H1 (cell line): ENCODE measurements at regions not wholly inside any gene's neighbourhood (a gene's known extent, or its start where the extent isn't known, plus 50 kb on each side); places are given as distances from the start of the nearest gene placed in this dataset.

ENCODE experiments used
- CTCF ChIA-PET: fragments of 300-600 bp; sonication (Branson Sonifier 250); formaldehyde crosslinking; loops from one replicate; lab custom pipeline; 2021; ENCODE audit not compliant: partially characterized antibody; lab: Charles Lee
- POLR2A ChIA-PET: fragments of 300-600 bp; sonication (Branson Sonifier 250); formaldehyde crosslinking; loops from one replicate; lab custom pipeline; 2021; ENCODE audit warnings: inconsistent platforms; ENCODE audit not compliant: partially characterized antibody; lab: Charles Lee
- DNase-seq, 2 experiments: peaks; one replicate each; pipeline versions ENCODE4 v3.0.0 to v3.0.0-alpha.2; 2010 to 2022; ENCODE audit warnings: low spot score in 2 of 2, low read depth in 1 of 2, mixed read lengths in 1 of 2
- FAIRE-seq: peaks from 2 replicates; lab custom pipeline; 2011; peaks lifted over from hg19 to GRCh38; lab: Jason Lieb, UNC
- H2AFZ ChIP-seq: 2 replicates; pipeline ENCODE4 v1.8.1; 2012; ENCODE audit warnings: low read length, inconsistent platforms
- H2AK5ac ChIP-seq: 2 replicates; pipeline ENCODE4 v1.6.1; 2013; ENCODE audit warnings: low read depth, low read length
- H2BK120ac ChIP-seq: replicated peaks from 2 replicates; pipeline ENCODE3; 2013; ENCODE audit warnings: low read depth, low read length, inconsistent platforms
- H2BK12ac ChIP-seq: 2 replicates; pipeline ENCODE4 v1.6.1; 2013; ENCODE audit warnings: low read depth, low read length
- H2BK15ac ChIP-seq: 2 replicates; pipeline ENCODE4 v1.6.1; 2013; ENCODE audit warnings: low read length
- H2BK20ac ChIP-seq: 2 replicates; pipeline ENCODE4 v1.6.1; 2013; ENCODE audit warnings: low read length
- H2BK5ac ChIP-seq: 2 replicates; pipeline ENCODE4 v1.6.1; 2013; ENCODE audit warnings: low read depth, low read length
- H3K14ac ChIP-seq: 2 replicates; pipeline ENCODE4 v1.6.1; 2013; ENCODE audit warnings: inconsistent platforms; ENCODE audit not compliant: insufficient read length
- H3K18ac ChIP-seq: 2 replicates; pipeline ENCODE4 v1.6.1; 2013; ENCODE audit warnings: low read length; ENCODE audit errors: extremely low read depth
- H3K23ac ChIP-seq: 2 replicates; pipeline ENCODE4 v1.6.1; 2013; ENCODE audit warnings: inconsistent platforms; ENCODE audit not compliant: insufficient read length
- H3K23me2 ChIP-seq: 2 replicates; pipeline ENCODE4 v1.6.1; 2013; ENCODE audit warnings: low read depth, low read length
- H3K27ac ChIP-seq: 2 replicates; pipeline ENCODE4 v1.6.1; 2011; ENCODE audit warnings: low read depth, low read length, inconsistent platforms
- H3K27me3 ChIP-seq, 4 experiments: replicated peaks in 1 of 4; 1 replicate in 1 of 4; 2 replicates in 3 of 4; pipeline versions ENCODE4 v1.6.1 to v1.8.1; 2011 to 2013; ENCODE audit warnings: low read length in 3 of 4, mild to moderate bottlenecking in 3 of 4, inconsistent platforms in 2 of 4, mixed read lengths in 2 of 4, moderate library complexity in 1 of 4; ENCODE audit not compliant: control insufficient read depth in 3 of 4, insufficient read depth in 3 of 4; ENCODE audit errors: extremely low read depth in 1 of 4
- H3K36me3 ChIP-seq, 4 experiments: 2 replicates each; pipeline versions ENCODE4 v1.6.1 to v1.8.1; 2011 to 2013; ENCODE audit warnings: mild to moderate bottlenecking in 4 of 4, low read length in 3 of 4, moderate library complexity in 2 of 4, control low read depth in 1 of 4, inconsistent platforms in 1 of 4; ENCODE audit not compliant: insufficient read depth in 4 of 4, control insufficient read depth in 2 of 4
- H3K4ac ChIP-seq: replicated peaks from 2 replicates; pipeline ENCODE3; 2013; ENCODE audit warnings: low read length, low read depth, mixed read lengths, inconsistent platforms; ENCODE audit not compliant: insufficient read length
- H3K4me1 ChIP-seq, 4 experiments: replicated peaks in 1 of 4; 1 replicate in 1 of 4; 2 replicates in 3 of 4; pipeline versions ENCODE4 v1.6.1 to v1.8.1; 2011 to 2013; ENCODE audit warnings: low read length in 3 of 4, inconsistent platforms in 2 of 4, mixed read lengths in 1 of 4; ENCODE audit not compliant: insufficient read depth in 4 of 4, control insufficient read depth in 3 of 4
- H3K4me2 ChIP-seq, 2 experiments: 2 replicates each; pipeline versions ENCODE4 v1.6.1 to v1.8.1; 2011 to 2013; ENCODE audit warnings: low read depth in 2 of 2, low read length in 2 of 2, control low read depth in 1 of 2, inconsistent platforms in 1 of 2, mild to moderate bottlenecking in 1 of 2; ENCODE audit not compliant: insufficient read depth in 1 of 2
- H3K4me3 ChIP-seq, 4 experiments: fragments of 200-600, 300-600 bp in 1 of 4; sonication (generic), shearing (Covaris generic), sonication (Bioruptor Twin) in 1 of 4; 2 replicates each; pipeline versions ENCODE4 v1.5.1 to v1.8.1; 2011 to 2016; ENCODE audit warnings: low read length in 4 of 4, low read depth in 3 of 4, control low read depth in 2 of 4, inconsistent platforms in 2 of 4, mild to moderate bottlenecking in 2 of 4, mixed read lengths in 1 of 4, moderate library complexity in 1 of 4; ENCODE audit not compliant: insufficient read depth in 2 of 4; ENCODE audit errors: extremely low read depth in 1 of 4
- H3K56ac ChIP-seq: replicated peaks from 2 replicates; pipeline ENCODE3; 2013; ENCODE audit warnings: low read depth, mild to moderate bottlenecking, mixed read lengths, low read length, inconsistent platforms; ENCODE audit not compliant: insufficient read length
- H3K79me1 ChIP-seq: 2 replicates; pipeline ENCODE4 v1.6.1; 2013; ENCODE audit warnings: low read depth, low read length, control low read depth
- H3K79me2 ChIP-seq, 2 experiments: 2 replicates each; pipeline versions ENCODE4 v1.6.1 to v1.8.1; 2012 to 2013; ENCODE audit warnings: low read length in 2 of 2, mild to moderate bottlenecking in 2 of 2, inconsistent platforms in 1 of 2; ENCODE audit not compliant: insufficient read depth in 2 of 2, control insufficient read depth in 1 of 2
- H3K9ac ChIP-seq, 4 experiments: replicated peaks in 1 of 4; 1 replicate in 1 of 4; 2 replicates in 3 of 4; pipeline versions ENCODE4 v1.6.1 to v1.8.1; 2011 to 2013; ENCODE audit warnings: low read depth in 3 of 4, low read length in 3 of 4, control low read depth in 2 of 4, mild to moderate bottlenecking in 2 of 4, moderate library complexity in 2 of 4, inconsistent platforms in 1 of 4; ENCODE audit errors: extremely low read depth in 1 of 4
- H3K9me3 ChIP-seq, 2 experiments: 2 replicates each; pipeline versions ENCODE4 v1.6.1 to v1.8.1; 2012 to 2013; ENCODE audit warnings: mild to moderate bottlenecking in 2 of 2, moderate library complexity in 2 of 2, control low read depth in 1 of 2, inconsistent platforms in 1 of 2, low read depth in 1 of 2, low read length in 1 of 2, mixed read lengths in 1 of 2; ENCODE audit not compliant: insufficient read depth in 2 of 2
- H4K20me1 ChIP-seq, 2 experiments: replicated peaks in 1 of 2; 2 replicates each; pipeline versions ENCODE3 to v1.8.1; 2011 to 2013; ENCODE audit warnings: inconsistent platforms in 2 of 2, low read length in 2 of 2, mild to moderate bottlenecking in 1 of 2; ENCODE audit not compliant: insufficient read depth in 2 of 2, control insufficient read depth in 1 of 2
- H4K5ac ChIP-seq: 2 replicates; pipeline ENCODE4 v1.6.1; 2013; ENCODE audit warnings: low read length, low read depth, mixed read lengths, inconsistent platforms; ENCODE audit not compliant: insufficient read length
- H4K8ac ChIP-seq: 2 replicates; pipeline ENCODE4 v1.8.0; 2013; ENCODE audit warnings: mild to moderate bottlenecking, moderate library complexity, low read length, inconsistent platforms; ENCODE audit not compliant: insufficient read depth; ENCODE audit errors: extremely low read depth
- H4K91ac ChIP-seq: replicated peaks from 2 replicates; pipeline ENCODE3; 2013; ENCODE audit warnings: low read length, mixed read lengths, inconsistent platforms; ENCODE audit not compliant: insufficient read length
- ASH2L ChIP-seq: fragments of 200-600, 300-600 bp; sonication (generic); IDR thresholded peaks from one replicate; pipeline ENCODE4 v1.7.1; 2017; ENCODE audit warnings: low read length
- CBX8 ChIP-seq: fragments of 300-800, 300-1000 bp; sonication (generic); IDR thresholded peaks from 2 replicates; pipeline ENCODE4 v1.7.1; 2016; ENCODE audit warnings: low read depth, low read length, borderline replicate concordance
- CREB1 ChIP-seq: IDR thresholded peaks from 2 replicates; pipeline ENCODE4 v1.6.1; 2012; ENCODE audit warnings: inconsistent platforms
- JUND ChIP-seq: IDR thresholded peaks from 2 replicates; pipeline ENCODE4 v1.6.1; 2011; ENCODE audit warnings: mild to moderate bottlenecking, improper control_type of control experiment, low read length
- MAFK ChIP-seq: IDR thresholded peaks from 2 replicates; pipeline ENCODE4 v1.6.1; 2012; ENCODE audit warnings: low read depth, mild to moderate bottlenecking, improper control_type of control experiment, low read length
- RAD21 ChIP-seq, 2 experiments: IDR thresholded peaks in 1 of 2; conservative IDR thresholded peaks in 1 of 2; 2 replicates each; pipeline ENCODE4 v1.6.1; 2011; ENCODE audit warnings: low read depth in 2 of 2, low read length in 2 of 2, improper control_type of control experiment in 1 of 2, inconsistent platforms in 1 of 2, mild to moderate bottlenecking in 1 of 2, moderate library complexity in 1 of 2
- RNF2 ChIP-seq: fragments of 200-900, 300-1000 bp; sonication (generic); IDR thresholded peaks from 2 replicates; pipeline ENCODE4 v1.7.1; 2016; ENCODE audit warnings: borderline replicate concordance, low read depth, mild to moderate bottlenecking, antibody characterized with exemption, low read length; ENCODE audit not compliant: poor library complexity, severe bottlenecking; ENCODE audit errors: missing control alignments
- SIX5 ChIP-seq: IDR thresholded peaks from 2 replicates; pipeline ENCODE4 v1.6.1; 2011; ENCODE audit warnings: mild to moderate bottlenecking, low read depth, low read length
- TBP ChIP-seq: IDR thresholded peaks from 2 replicates; pipeline ENCODE4 v1.6.1; 2011; ENCODE audit warnings: low read depth, low read length, improper control_type of control experiment
- TCF12 ChIP-seq: IDR thresholded peaks from 2 replicates; pipeline ENCODE4 v1.6.1; 2011; ENCODE audit warnings: low read depth, mild to moderate bottlenecking, low read length
- TEAD4 ChIP-seq: IDR thresholded peaks from 2 replicates; pipeline ENCODE4 v1.6.1; 2012; ENCODE audit warnings: low read depth, low read length, inconsistent platforms, mixed read lengths
- WGBS, 2 experiments: shearing (Covaris generic) in 1 of 2; methylation state at CpG; one replicate each; pipeline versions ENCODE4 v1.1.6 to v1.1.7; 2013 to 2015; ENCODE audit warnings: low lambda C conversion rate in 2 of 2, mixed read lengths in 2 of 2, inconsistent platforms in 1 of 2, low coverage in 1 of 2, missing lambda C conversion rate in 1 of 2; ENCODE audit not compliant: insufficient replicate concordance in 2 of 2, insufficient coverage in 1 of 2, insufficient read length in 1 of 2; ENCODE audit errors: extremely low coverage in 1 of 2, missing lambda C conversion rate in 1 of 2; 5-methylcytosine and 5-hydroxymethylcytosine counted together

GRCh38 chr1:71228742-71229365, 148.0 kb upstream of the ZRANB2 start:
- 38% methylated on average over 12 of the region's 12 CpGs; no CpG with 5 or more reads in 1 of the 2 experiments for WGBS, 2 experiments
- Histone ChIP-seq H3K18ac (no peak overlapping the region), H2BK15ac (no peak overlapping the region), H3K4me1 (peaks cover 0 to 8% (median 6%) of the 10 kb centered on the region in 4 experiments; a peak in 4 of 7 replicates), H3K79me2 (no peaks in the 10 kb centered on the region), H4K20me1 (no peaks in the 10 kb centered on the region), H3K4me3 (peak overlapping the region in 1 of 4 experiments; percentile 39; a peak in 2 of 8 replicates), H4K91ac (no peak overlapping the region), H3K27ac (no peak overlapping the region), H3K9ac (no peak overlapping the region), H4K5ac (no peak overlapping the region), H2BK120ac (no peak overlapping the region), H3K79me1 (no peaks in the 10 kb centered on the region), H2BK5ac (no peak overlapping the region), H3K14ac (no peak overlapping the region), H2AFZ (peak overlapping the region; percentile 84; the same call in 1 of the 2 replicates), H2BK20ac (no peak overlapping the region), H3K9me3 (no peaks in the 10 kb centered on the region), H3K56ac (no peak overlapping the region), H2AK5ac (no peak overlapping the region), H3K36me3 (no peaks in the 10 kb centered on the region), H3K4ac (no peak overlapping the region), H3K4me2 (peak overlapping the region; percentile 49 to 72), H3K27me3 (no peaks in the 10 kb centered on the region), H4K8ac (no peak overlapping the region), H2BK12ac (0 out of 2 replicates have a peak overlapping the region, but pooled peaks have one; percentile 61), H3K23me2 (no peaks in the 10 kb centered on the region), H3K23ac (no peak overlapping the region)
- ChIA-PET CTCF (interaction anchor here (0.9 to 1.9 kb wide), 4 partner anchors 31 to 129 kb away, joined by 3 to 5 read pairs (median 4); no protein-coding TSS in a partner anchor), POLR2A (interaction anchor here (0.5 to 1.1 kb wide), 2 partner anchors 41 to 86 kb away, joined by 3 to 4 read pairs; no protein-coding TSS in a partner anchor)
- FAIRE-seq (peak; percentile 72), DNase-seq (peak; percentile 9 to 47)
- no peak for TF ChIP-seq TEAD4
- no peak for TF ChIP-seq TCF12
- no peak for TF ChIP-seq CREB1
- no peak for TF ChIP-seq TBP
- TF ChIP-seq MAFK = 0 out of 2 replicates have a peak, but pooled peaks have one; percentile 18
- peak; percentile 61 for TF ChIP-seq ASH2L
- TF ChIP-seq SIX5 = no peak
- TF ChIP-seq CBX8 = no peak
- TF ChIP-seq RNF2 = no peak
- no peak for TF ChIP-seq RAD21 (IDR thresholded peaks at IDR 0.05 in 1 of 2, conservative IDR thresholded peaks at IDR 0.05 in 1 of 2; ENCODE audit: low read depth in 2 of 2, low read length in 2 of 2)
- no peak for TF ChIP-seq JUND
